RWPE2 (cell line): ENCODE measurements at regions not wholly inside any gene's neighbourhood (a gene's known extent, or its start where the extent isn't known, plus 50 kb on each side); places are given as distances from the start of the nearest gene placed in this dataset.
A peak's percentile ranks its signal among the peaks of the same experiment; 100 is the strongest.
"Not testable (repeated sequence)": the region's sequence is repeated elsewhere in the genome, so short reads cannot be mapped to it uniquely, and the experiment has no call there.

Source experiments
- ATAC-seq: fragments of 200-7000 bp; cut with Tn5 transposase; 3 replicates; pipeline ENCODE4 v1.9.1; 2021; ENCODE audit warnings: low read depth
- DNase-seq: peaks from one replicate; pipeline ENCODE4 v3.0.0-alpha.2; 2020; ENCODE audit warnings: low spot score
- H3K27ac ChIP-seq: fragments of 450-650 bp; 2 replicates; pipeline ENCODE4 v1.5.1; 2017; ENCODE audit warnings: mild to moderate bottlenecking; ENCODE audit not compliant: poor library complexity, severe bottlenecking
- H3K27me3 ChIP-seq: fragments of 250-450 bp; sonication (Bioruptor Pico); 2 replicates; pipeline ENCODE4 v1.5.1; 2021; ENCODE audit warnings: mild to moderate bottlenecking, moderate library complexity; ENCODE audit not compliant: insufficient read depth, poor library complexity, severe bottlenecking
- H3K36me3 ChIP-seq: fragments of 250-450 bp; sonication (Bioruptor Pico); 2 replicates; pipeline ENCODE4 v1.5.1; 2020; ENCODE audit warnings: low read depth, mild to moderate bottlenecking, moderate library complexity
- H3K4me1 ChIP-seq: fragments of 250-450 bp; sonication (Bioruptor Pico); 2 replicates; pipeline ENCODE4 v1.5.1; 2021; ENCODE audit warnings: mild to moderate bottlenecking, moderate library complexity; ENCODE audit not compliant: insufficient read depth, poor library complexity, severe bottlenecking
- H3K4me3 ChIP-seq: fragments of 250-450 bp; sonication (Bioruptor Pico); 2 replicates; pipeline ENCODE4 v1.5.1; 2021; ENCODE audit warnings: mild to moderate bottlenecking, moderate library complexity; ENCODE audit not compliant: severe bottlenecking
- H3K9me3 ChIP-seq: fragments of 250-450 bp; sonication (Bioruptor Pico); 2 replicates; pipeline ENCODE4 v1.5.1; 2021; ENCODE audit warnings: mild to moderate bottlenecking, moderate library complexity; ENCODE audit not compliant: severe bottlenecking
- TF ChIP-seq, protein P1 (sequence below): fragments of 450-650 bp; IDR thresholded peaks from one replicate; pipeline ENCODE4 v1.5.1; 2017; ENCODE audit warnings: mild to moderate bottlenecking, moderate library complexity; ENCODE audit not compliant: poor library complexity, severe bottlenecking

DNA sequence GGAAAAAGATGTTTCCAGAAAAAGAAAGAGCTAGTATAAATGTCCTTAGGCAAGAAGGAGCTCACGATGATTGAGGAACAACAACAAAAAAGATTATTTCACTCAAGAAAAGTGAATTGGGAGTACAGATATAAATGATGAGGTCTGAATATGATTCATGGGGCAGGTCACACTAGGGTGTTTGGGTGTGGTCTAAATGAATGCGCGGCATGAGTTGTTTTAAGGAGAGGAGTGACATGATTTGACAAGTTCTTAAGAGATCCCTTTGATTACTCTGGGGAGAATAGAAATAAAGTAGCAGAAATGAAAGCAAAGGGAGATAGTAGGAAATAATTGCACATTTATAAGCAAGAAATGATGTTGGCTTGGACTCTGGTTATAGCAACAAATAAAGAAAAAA lies 59.3 kb downstream of the NUTM2D start:
- DNase-seq, H3K4me1 ChIP-seq, H3K9me3 ChIP-seq, H3K4me3 ChIP-seq, H3K36me3 ChIP-seq, H3K27ac ChIP-seq, H3K27me3 ChIP-seq: not testable (repeated sequence)
- ATAC-seq: peak; percentile 91

DNA sequence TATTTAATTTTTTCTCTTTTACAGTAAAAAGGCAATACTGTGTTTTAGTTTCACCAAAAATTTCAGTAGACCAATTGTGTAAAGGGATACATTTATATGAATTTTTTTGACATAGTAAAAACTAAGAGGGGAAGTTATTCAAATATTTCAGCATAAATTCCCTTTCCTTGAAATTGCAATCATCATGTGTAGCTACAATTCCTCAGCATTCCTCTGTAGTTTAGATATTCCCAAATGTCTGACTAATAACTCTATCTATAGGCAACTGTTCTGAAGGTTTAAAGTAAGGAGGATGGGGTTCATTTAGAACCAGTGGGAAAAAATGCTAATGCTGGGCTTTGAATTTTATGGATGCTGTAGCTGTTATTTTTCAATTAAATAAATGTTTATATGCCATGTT lies 65.1 kb downstream of the NUTM2D start:
- H3K9me3 ChIP-seq, H3K36me3 ChIP-seq, H3K27ac ChIP-seq, H3K4me1 ChIP-seq, H3K4me3 ChIP-seq, H3K27me3 ChIP-seq, DNase-seq, ATAC-seq: not testable (repeated sequence)

DNA sequence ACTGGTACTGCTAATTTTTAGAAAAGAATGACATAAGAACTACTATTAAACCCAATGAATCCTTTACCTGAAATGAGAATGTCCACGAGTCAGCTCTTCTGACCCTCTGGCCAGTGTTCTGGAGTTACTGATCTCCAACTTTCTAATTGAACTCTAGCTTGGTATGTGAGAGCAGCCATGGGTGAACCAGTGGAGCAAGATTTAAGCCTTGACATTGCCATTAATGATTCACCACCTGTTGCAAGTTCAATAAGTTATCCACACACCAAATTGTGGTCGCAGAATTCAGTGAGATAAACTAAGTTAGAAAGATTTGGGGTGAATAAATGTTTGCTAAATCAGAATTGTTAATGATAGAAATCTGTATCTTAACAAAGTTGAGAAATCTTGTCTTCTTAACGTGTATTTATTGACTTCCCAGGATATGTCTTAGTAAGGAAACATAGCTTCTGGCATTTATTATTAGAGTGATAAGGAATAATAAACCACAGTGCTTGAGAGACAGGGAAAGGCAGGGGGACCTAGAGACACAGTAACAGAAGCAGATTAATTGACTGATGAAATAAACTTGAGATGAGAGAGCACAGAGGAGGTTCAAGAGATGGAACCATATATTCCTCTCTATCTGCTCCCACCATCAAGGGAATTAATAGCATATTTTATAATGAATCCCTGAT lies 67.3 kb downstream of the NUTM2D start:
- not testable (repeated sequence) for H3K27ac ChIP-seq, H3K4me3 ChIP-seq, H3K36me3 ChIP-seq, ATAC-seq, H3K9me3 ChIP-seq, DNase-seq, H3K4me1 ChIP-seq, H3K27me3 ChIP-seq

DNA sequence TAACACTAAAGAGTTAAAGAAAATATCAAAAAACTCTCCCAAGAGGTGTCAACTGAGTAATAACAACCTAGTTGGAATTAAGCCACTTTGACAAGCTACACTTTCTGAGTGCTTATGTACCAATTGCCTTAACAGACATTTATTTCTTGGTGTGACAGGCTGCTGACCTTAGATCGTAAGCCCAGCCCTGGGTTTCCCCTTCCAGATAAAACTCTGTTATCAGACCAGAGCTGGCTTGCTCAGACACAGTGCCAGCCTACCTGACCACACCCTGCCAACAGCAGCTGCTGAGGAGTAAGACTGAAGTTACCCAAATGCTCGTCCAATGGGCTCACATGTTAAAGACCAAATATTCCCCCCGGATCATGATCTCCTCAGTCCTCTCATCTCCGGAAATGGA lies 70.9 kb upstream of the MINPP1 start:
- not testable (repeated sequence) for DNase-seq, H3K4me3 ChIP-seq, H3K36me3 ChIP-seq, H3K27ac ChIP-seq, H3K27me3 ChIP-seq, H3K9me3 ChIP-seq, ATAC-seq, H3K4me1 ChIP-seq

DNA sequence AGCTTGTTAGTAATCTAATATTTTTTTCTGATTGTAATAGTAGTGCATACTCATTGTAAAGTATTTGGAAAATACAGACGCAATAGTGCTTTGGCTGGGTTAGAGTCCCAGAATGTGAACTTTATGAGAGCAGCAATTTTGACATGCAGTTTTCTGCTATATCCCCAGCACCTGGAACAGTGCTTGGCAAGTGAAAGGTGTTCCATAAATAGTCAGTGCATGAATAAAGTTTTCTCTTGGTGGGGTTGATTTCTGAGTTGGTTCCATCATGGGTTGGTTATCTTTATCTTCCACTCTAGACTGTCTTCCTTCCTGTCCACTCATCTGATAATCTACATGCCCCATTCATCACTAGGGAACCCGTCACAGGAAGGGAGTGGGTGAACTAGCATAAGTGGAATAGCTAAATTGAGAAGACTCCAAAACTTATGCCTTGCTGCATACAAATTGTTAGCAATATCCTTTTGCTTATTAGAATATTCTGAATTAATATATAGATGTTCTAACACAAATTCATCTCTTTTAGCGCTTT lies 69.3 kb upstream of the MINPP1 start:
- not testable (repeated sequence) for H3K4me1 ChIP-seq, H3K36me3 ChIP-seq, H3K9me3 ChIP-seq, ATAC-seq, H3K4me3 ChIP-seq, H3K27me3 ChIP-seq, DNase-seq, H3K27ac ChIP-seq

DNA sequence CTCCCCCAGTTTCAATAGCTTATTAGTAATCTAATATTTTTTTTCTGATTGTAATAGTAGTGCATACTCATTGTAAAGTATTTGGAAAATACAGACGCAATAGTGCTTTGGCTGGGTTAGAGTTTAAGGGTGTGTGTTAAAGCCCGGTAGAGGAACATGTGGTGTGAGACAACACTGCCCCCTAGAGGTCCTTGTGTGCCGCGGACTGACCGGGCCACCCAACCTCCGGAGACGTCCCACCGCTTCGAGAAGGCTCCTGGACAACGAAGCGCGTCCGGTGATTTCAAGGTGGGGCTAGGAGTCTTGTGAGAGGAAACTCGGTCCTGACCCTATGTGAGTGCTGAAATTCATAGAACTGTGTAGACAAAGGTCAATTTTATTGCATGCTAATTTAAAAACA lies 68.6 kb upstream of the MINPP1 start:
- H3K4me3 ChIP-seq, H3K36me3 ChIP-seq, H3K9me3 ChIP-seq, H3K27ac ChIP-seq, H3K4me1 ChIP-seq, H3K27me3 ChIP-seq: not testable (repeated sequence)
- DNase-seq: peak; percentile 30
- TF ChIP-seq, protein P1, sequence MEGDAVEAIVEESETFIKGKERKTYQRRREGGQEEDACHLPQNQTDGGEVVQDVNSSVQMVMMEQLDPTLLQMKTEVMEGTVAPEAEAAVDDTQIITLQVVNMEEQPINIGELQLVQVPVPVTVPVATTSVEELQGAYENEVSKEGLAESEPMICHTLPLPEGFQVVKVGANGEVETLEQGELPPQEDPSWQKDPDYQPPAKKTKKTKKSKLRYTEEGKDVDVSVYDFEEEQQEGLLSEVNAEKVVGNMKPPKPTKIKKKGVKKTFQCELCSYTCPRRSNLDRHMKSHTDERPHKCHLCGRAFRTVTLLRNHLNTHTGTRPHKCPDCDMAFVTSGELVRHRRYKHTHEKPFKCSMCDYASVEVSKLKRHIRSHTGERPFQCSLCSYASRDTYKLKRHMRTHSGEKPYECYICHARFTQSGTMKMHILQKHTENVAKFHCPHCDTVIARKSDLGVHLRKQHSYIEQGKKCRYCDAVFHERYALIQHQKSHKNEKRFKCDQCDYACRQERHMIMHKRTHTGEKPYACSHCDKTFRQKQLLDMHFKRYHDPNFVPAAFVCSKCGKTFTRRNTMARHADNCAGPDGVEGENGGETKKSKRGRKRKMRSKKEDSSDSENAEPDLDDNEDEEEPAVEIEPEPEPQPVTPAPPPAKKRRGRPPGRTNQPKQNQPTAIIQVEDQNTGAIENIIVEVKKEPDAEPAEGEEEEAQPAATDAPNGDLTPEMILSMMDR: peak; percentile 12
- peak; percentile 93 for ATAC-seq

DNA sequence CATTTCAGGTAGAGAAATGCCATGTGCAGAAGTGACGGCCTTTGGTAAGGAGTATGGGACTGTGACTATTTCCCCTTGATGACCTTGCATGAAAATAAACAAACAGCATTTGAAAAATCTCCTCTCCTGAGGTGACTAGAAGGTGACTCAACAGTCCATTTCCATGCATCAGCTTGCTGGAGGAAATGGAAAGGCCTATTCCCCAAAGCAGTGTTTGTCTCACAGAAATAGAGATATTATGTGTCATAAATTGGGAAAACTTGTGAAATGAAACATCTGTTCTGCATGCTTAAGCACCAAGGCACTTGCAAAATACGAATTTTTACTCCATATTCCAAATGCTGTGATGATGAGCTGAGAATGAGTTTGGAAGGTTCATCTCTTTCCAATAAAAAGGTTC lies 67.2 kb upstream of the MINPP1 start:
- ATAC-seq: peak; percentile 78
- not testable (repeated sequence) for H3K27me3 ChIP-seq, DNase-seq, H3K4me3 ChIP-seq, H3K36me3 ChIP-seq, H3K27ac ChIP-seq, H3K9me3 ChIP-seq, H3K4me1 ChIP-seq
